ENCODE measurements at regions not wholly inside any gene's neighbourhood (a gene's known extent, or its start where the extent isn't known, plus 50 kb on each side); places are given as distances from the start of the nearest gene placed in this dataset.

DNA sequence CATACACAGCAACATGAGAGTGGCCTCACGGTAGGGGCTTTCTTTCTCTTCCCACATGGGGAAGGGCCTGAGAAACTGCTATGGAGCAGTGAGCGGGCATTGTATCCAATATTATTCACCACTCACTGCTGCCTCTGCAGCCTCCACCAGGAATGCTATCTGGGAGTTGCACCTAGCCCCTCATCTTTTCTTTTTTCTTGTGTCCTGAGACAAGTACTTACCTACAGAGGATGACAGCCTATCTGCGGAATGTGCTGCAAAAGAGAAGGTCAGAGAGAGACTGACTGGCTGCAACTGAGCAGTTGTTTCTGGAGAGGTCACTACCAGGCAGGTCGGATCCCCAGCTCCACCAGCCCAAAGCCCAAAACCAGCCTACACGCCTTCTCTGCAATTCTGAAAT is 52.1 kb upstream of the HTATIP2 start:
- Histone ChIP-seq H3K4me1 (no peaks in the 10 kb centered on the region), H3K27me3 (peaks cover 0 to 6% (median 0%) of the 10 kb centered on the region in 7 donors), H3K36me3 (no peaks in the 10 kb centered on the region), H3K27ac (no peak overlapping the region), H3K9me3 (no peaks in the 10 kb centered on the region), H3K4me3 (no peak overlapping the region)
- DNase-seq (no peak), ATAC-seq (no peak)
- no peak for TF ChIP-seq CTCF (IDR thresholded peaks at IDR 0.05)
- 86% methylated on average over 5 of the region's 5 CpGs for WGBS, 2 donors
- intact Hi-C loops (cut with DNase I), result no loop called here

- WGBS, 2 donors, result 82 to 86% methylated on average over 11 of the region's 11 CpGs
- Histone ChIP-seq H3K4me1 (no peaks in the 10 kb centered on the region), H3K27me3 (peaks cover 0 to 6% (median 0%) of the 10 kb centered on the region in 7 donors), H3K36me3 (no peaks in the 10 kb centered on the region), H3K27ac (no peak overlapping the region), H3K4me3 (no peak overlapping the region), H3K9me3 (no peaks in the 10 kb centered on the region)
- ATAC-seq (no peak), DNase-seq (no peak)
- intact Hi-C loops (cut with DNase I), result no loop called here
- no peak for TF ChIP-seq CTCF (IDR thresholded peaks at IDR 0.05)
Measured at GRCh38 chr11:20310596-20311394, 52.7 kb upstream of the HTATIP2 start.

DNA sequence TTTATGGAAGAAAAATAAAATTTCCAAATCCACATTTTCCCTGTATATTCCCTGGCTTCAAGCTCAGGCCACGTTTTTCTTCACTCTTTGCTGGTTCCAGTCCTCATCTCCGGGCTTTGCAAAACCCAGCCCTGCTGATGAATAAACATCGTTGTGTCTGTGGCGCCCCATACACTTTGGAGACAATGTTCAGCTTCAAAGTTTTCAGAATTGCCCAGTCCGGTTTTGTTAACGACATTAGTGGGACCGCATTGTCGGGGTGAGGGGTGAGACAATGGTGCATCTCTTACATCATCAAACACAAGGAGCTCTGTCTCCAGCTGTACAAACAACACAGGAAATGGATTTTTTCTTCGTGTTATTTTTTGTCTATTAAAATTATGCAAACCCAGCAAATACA is 53.4 kb upstream of the HTATIP2 start:
- no peaks in the 10 kb centered on the region for H3K4me1 ChIP-seq
- TF ChIP-seq CTCF (IDR thresholded peaks at IDR 0.05), result no peak
- intact Hi-C loops (cut with DNase I), result no loop called here
- no peak overlapping the region for H3K27ac ChIP-seq
- H3K36me3 ChIP-seq, result no peaks in the 10 kb centered on the region
- H3K27me3 ChIP-seq, result peaks cover 0 to 6% (median 0%) of the 10 kb centered on the region in 7 donors
- ATAC-seq, result no peak
- no peaks in the 10 kb centered on the region for H3K9me3 ChIP-seq
- no peak for DNase-seq
- H3K4me3 ChIP-seq, result no peak overlapping the region
- WGBS, 2 donors, result 57 to 67% methylated on average over 9 of the region's 9 CpGs

DNA sequence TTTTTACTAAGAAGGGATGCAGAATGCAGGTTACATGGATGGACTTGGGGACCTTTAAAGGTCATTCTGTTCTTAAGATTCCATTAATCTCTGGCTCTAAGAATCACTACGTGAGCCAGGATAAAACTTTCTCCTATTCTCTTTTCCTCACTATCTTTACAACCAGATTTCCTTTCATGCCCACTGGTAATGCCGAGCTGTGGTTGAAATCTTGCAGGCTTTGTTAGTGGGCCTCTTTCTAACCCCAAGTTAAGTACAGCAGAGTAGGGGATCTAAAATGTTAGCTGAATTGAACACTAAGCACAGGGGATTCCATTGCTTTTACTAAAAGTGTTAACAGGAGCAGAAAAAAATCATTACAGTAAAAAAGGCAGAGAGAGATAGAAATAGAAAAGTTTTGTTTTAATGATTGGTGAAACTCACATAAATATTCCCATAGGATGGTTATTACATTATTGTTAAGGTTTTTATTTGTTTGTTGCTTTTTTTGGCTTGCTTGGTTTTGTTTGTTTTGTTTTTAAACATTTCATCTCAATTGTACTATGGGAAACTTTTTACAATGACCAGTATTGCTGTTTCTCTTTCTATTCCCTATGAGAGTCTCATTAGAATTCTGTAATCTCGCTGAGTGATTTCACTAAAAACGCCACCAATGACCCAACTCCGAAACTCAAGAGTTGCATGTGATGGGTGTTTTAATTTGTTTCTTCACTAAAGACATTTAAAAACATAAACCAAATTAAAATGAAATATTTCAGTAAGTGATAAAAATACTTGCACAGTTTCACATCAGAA is 54.1 kb upstream of the HTATIP2 start:
- ATAC-seq, result no peak
- Histone ChIP-seq H3K9me3 (no peaks in the 10 kb centered on the region), H3K4me1 (no peaks in the 10 kb centered on the region), H3K27ac (no peak overlapping the region), H3K36me3 (no peaks in the 10 kb centered on the region), H3K27me3 (peaks cover 0 to 6% (median 0%) of the 10 kb centered on the region in 7 donors), H3K4me3 (no peak overlapping the region)
- TF ChIP-seq CTCF (IDR thresholded peaks at IDR 0.05), result no peak
- DNase-seq, result no peak
- intact Hi-C loops (cut with DNase I), result no loop called here
- WGBS, 2 donors, result 77 to 82% methylated on average over 5 of the region's 5 CpGs
